NT2/D1 (cell line): ENCODE measurements at regions not wholly inside any gene's neighbourhood (a gene's known extent, or its start where the extent isn't known, plus 50 kb on each side); places are given as distances from the start of the nearest gene placed in this dataset.

Source experiments
- YY1 ChIP-seq: IDR thresholded peaks from 2 replicates; pipeline ENCODE4 v1.6.1; 2011; ENCODE audit not compliant: insufficient read length, insufficient read depth
- ZNF274 ChIP-seq: IDR thresholded peaks from 2 replicates; pipeline ENCODE4 v1.6.1; 2011; ENCODE audit warnings: mild to moderate bottlenecking, low read depth, low read length

- TF ChIP-seq YY1, result no peak
- no peak for TF ChIP-seq ZNF274
Observed at GRCh38 chr10:3858051-3858845, 73.2 kb upstream of the KLF6 start.
